HCT116 (cell line): ENCODE measurements at regions not wholly inside any gene's neighbourhood (a gene's known extent, or its start where the extent isn't known, plus 50 kb on each side); places are given as distances from the start of the nearest gene placed in this dataset.
A peak's percentile ranks its signal among the peaks of the same experiment; 100 is the strongest.

Experiments
- ATAC-seq: fragments of 200-7000 bp; cut with Tn5 transposase; 2 replicates; pipeline ENCODE4 v1.9.1; 2020; ENCODE audit warnings: mild to moderate bottlenecking, moderate library complexity
- BruUV-seq: library from RNA; stranded (reverse); fragments of 400-500 nt; replicated peaks from 2 replicates; lab custom pipeline; 2021; lab: Mats Ljungman, UMichigan
- CTCF ChIA-PET: fragments of 300-600 bp; sonication (Branson Sonifier 250); formaldehyde crosslinking; loops from one replicate; lab custom pipeline; 2021; ENCODE audit warnings: antibody characterized with exemption; lab: Charles Lee
- POLR2A ChIA-PET: fragments of 300-600, 350-600 bp; sonication (Branson Sonifier 250); formaldehyde crosslinking; loops from one replicate; lab custom pipeline; 2021; ENCODE audit warnings: antibody characterized with exemption; lab: Charles Lee
- RAD21 ChIA-PET, 2 experiments: fragments of 300-600 bp; sonication (Branson Sonifier 250); formaldehyde crosslinking; loops; one replicate each; lab custom pipeline; 2023; ENCODE audit warnings: low total read pairs in 2 of 2; ENCODE audit not compliant: uncharacterized antibody in 2 of 2, unreplicated experiment in 2 of 2, low non-redundant PET in 1 of 2; lab: Charles Lee
- DNase-seq: peaks from one replicate; pipeline ENCODE4 v3.0.0-alpha.2; 2010; ENCODE audit warnings: low read depth, low spot score
- H2AFZ ChIP-seq: fragments of 200-600 bp; shearing (Covaris generic), sonication (generic); 2 replicates; pipeline ENCODE4 v1.6.1; 2017; ENCODE audit warnings: low read depth, mixed run types, mixed read lengths, antibody characterized with exemption, low read length; ENCODE audit not compliant: poor library complexity, severe bottlenecking
- H3K27ac ChIP-seq: 2 replicates; pipeline ENCODE4 v1.5.1; 2012; ENCODE audit warnings: low read depth, low read length
- H3K27me3 ChIP-seq: fragments of 200-600 bp; sonication (generic); 2 replicates; pipeline ENCODE4 v1.6.1; 2016; ENCODE audit warnings: mixed run types, low read length, mixed read lengths; ENCODE audit not compliant: insufficient read depth
- H3K36me3 ChIP-seq, 2 experiments: fragments of 200-500 bp in 1 of 2; fragments of 200-600 bp in 1 of 2; sonication (Bioruptor generic) in 1 of 2; sonication (generic) in 1 of 2; 2 replicates each; pipeline versions ENCODE4 v1.5.1 to v1.6.1; 2014 to 2016; ENCODE audit warnings: low read length in 2 of 2, inconsistent platforms in 1 of 2, mixed read lengths in 1 of 2, mixed run types in 1 of 2; ENCODE audit not compliant: insufficient read depth in 2 of 2, control insufficient read depth in 1 of 2
- H3K4me1 ChIP-seq, 2 experiments: fragments of 200-600 bp in 1 of 2; sonication (generic) in 1 of 2; 2 replicates each; pipeline versions ENCODE4 v1.5.1 to v1.6.1; 2012 to 2017; ENCODE audit warnings: low read length in 2 of 2, inconsistent platforms in 1 of 2, mild to moderate bottlenecking in 1 of 2, mixed read lengths in 1 of 2, mixed run types in 1 of 2, moderate library complexity in 1 of 2; ENCODE audit not compliant: insufficient read depth in 2 of 2, control insufficient read depth in 1 of 2
- H3K4me2 ChIP-seq: fragments of 200-600 bp; sonication (generic); 2 replicates; pipeline ENCODE4 v1.6.1; 2017; ENCODE audit warnings: mixed run types, low read length, mixed read lengths
- H3K4me3 ChIP-seq, 2 experiments: fragments of 200-600 bp in 1 of 2; sonication (generic) in 1 of 2; replicated peaks in 1 of 2; 2 replicates each; pipeline ENCODE4 v1.5.1; 2011 to 2016; ENCODE audit warnings: low read length in 2 of 2, control low read depth in 1 of 2, low read depth in 1 of 2, mild to moderate bottlenecking in 1 of 2, mixed read lengths in 1 of 2, mixed run types in 1 of 2
- H3K79me2 ChIP-seq: fragments of 200-600 bp; sonication (generic); 2 replicates; pipeline ENCODE4 v1.6.1; 2017; ENCODE audit warnings: mild to moderate bottlenecking, mixed run types, low read length, moderate library complexity, mixed read lengths; ENCODE audit not compliant: insufficient read depth
- H3K9ac ChIP-seq: fragments of 200-600 bp; sonication (generic); 2 replicates; pipeline ENCODE4 v1.6.1; 2016; ENCODE audit warnings: low read length, mixed read lengths
- H3K9me2 ChIP-seq: fragments of 200-600 bp; sonication (generic), shearing (Covaris generic); 2 replicates; pipeline ENCODE4 v1.6.1; 2017; ENCODE audit warnings: mixed run types, mild to moderate bottlenecking, moderate library complexity; ENCODE audit not compliant: insufficient read depth
- H3K9me3 ChIP-seq, 2 experiments: fragments of 200-500 bp in 1 of 2; fragments of 200-600 bp in 1 of 2; sonication (Bioruptor generic) in 1 of 2; sonication (generic) in 1 of 2; 2 replicates each; pipeline ENCODE4 v1.6.1; 2014 to 2017; ENCODE audit warnings: low read length in 2 of 2, mixed read lengths in 2 of 2, inconsistent platforms in 1 of 2, low read depth in 1 of 2, mild to moderate bottlenecking in 1 of 2, mixed run types in 1 of 2, moderate library complexity in 1 of 2; ENCODE audit not compliant: control insufficient read depth in 1 of 2, insufficient read depth in 1 of 2
- H4K20me1 ChIP-seq: fragments of 200-600 bp; sonication (generic), shearing (Covaris generic); 2 replicates; pipeline ENCODE4 v1.6.1; 2017; ENCODE audit warnings: mixed run types, mild to moderate bottlenecking, moderate library complexity; ENCODE audit not compliant: insufficient read depth
- CBX3 ChIP-seq: IDR thresholded peaks from 2 replicates; pipeline ENCODE4 v1.6.1; 2012; ENCODE audit warnings: low read depth
- CTCF ChIP-seq, 3 experiments: fragments of 200-600 bp in 1 of 3; sonication (generic) in 1 of 3; IDR thresholded peaks in 2 of 3; conservative IDR thresholded peaks in 1 of 3; 2 replicates each; pipeline ENCODE4 v1.5.1; 2012 to 2017; ENCODE audit warnings: low read depth in 2 of 3, low read length in 2 of 3, antibody characterized with exemption in 1 of 3, borderline replicate concordance in 1 of 3, control low read depth in 1 of 3, mild to moderate bottlenecking in 1 of 3, mixed read lengths in 1 of 3, mixed run types in 1 of 3, moderate library complexity in 1 of 3; ENCODE audit not compliant: insufficient read depth in 1 of 3
- EZH2 ChIP-seq: fragments of 200-600 bp; sonication (generic); IDR thresholded peaks from 2 replicates; pipeline ENCODE4 v1.6.1; 2017; ENCODE audit warnings: antibody characterized with exemption, mixed run types
- POLR2AphosphoS5 ChIP-seq: IDR thresholded peaks from 2 replicates; pipeline ENCODE4 v1.6.1; 2011; ENCODE audit warnings: mild to moderate bottlenecking, low read depth, low read length, moderate library complexity
- RAD21 ChIP-seq: IDR thresholded peaks from 2 replicates; pipeline ENCODE4 v1.6.1; 2012; ENCODE audit warnings: low read depth, mild to moderate bottlenecking
- SRF ChIP-seq: IDR thresholded peaks from 2 replicates; pipeline ENCODE4 v1.6.1; 2012; ENCODE audit warnings: low read depth
- TCF7L2 ChIP-seq: IDR thresholded peaks from 2 replicates; pipeline ENCODE4 v1.7.0; 2011; ENCODE audit warnings: borderline replicate concordance, inconsistent platforms; ENCODE audit not compliant: insufficient read depth, insufficient read length; ENCODE audit errors: extremely low read depth
- ZBTB33 ChIP-seq: IDR thresholded peaks from 2 replicates; pipeline ENCODE4 v1.6.1; 2011; ENCODE audit warnings: mild to moderate bottlenecking, low read length, moderate library complexity; ENCODE audit not compliant: insufficient replicate concordance; ENCODE audit errors: extremely low read depth
- ZNF274 ChIP-seq: fragments of 200-500 bp; sonication (Bioruptor generic); IDR thresholded peaks from 2 replicates; pipeline ENCODE4 v1.6.1; 2014; ENCODE audit warnings: mild to moderate bottlenecking, low read depth, low read length, inconsistent platforms
- intact Hi-C: fragments of 100-400 bp; cut with micrococcal nuclease; formaldehyde crosslinking; loops from 2 replicates; pipeline ENCODE4 v1.10.0; 2022

- TF ChIP-seq CTCF (IDR thresholded peaks at IDR 0.05 in 2 of 3, conservative IDR thresholded peaks at IDR 0.05 in 1 of 3; ENCODE audit: borderline replicate concordance in 1 of 3, insufficient read depth in 1 of 3, low read depth in 2 of 3, low read length in 2 of 3) = 0 out of 6 replicates have a peak, but pooled peaks of 1 of the 3 experiments have one; percentile 3
- TF ChIP-seq ZBTB33 = no peak
- TF ChIP-seq ZNF274 = no peak
- TF ChIP-seq, all 23 proteins: peak for 1
- no peak for DNase-seq
Observed at GRCh38 chr5:26121338-26121737, 917.0 kb downstream of the CDH9 start.

GRCh38 chr5:26104175-26104574 is 934.2 kb downstream of the CDH9 start:
- ATAC-seq (no peak), DNase-seq (no peak)
- intact Hi-C loops = no loop called here
- no peaks in the 10 kb centered on the region for H4K20me1 ChIP-seq
- ChIA-PET RAD21 (no interaction called here), POLR2A (no interaction called here), CTCF (no interaction called here)
- H3K4me1 ChIP-seq = no peaks in the 10 kb centered on the region
- no peaks in the 10 kb centered on the region for H3K27me3 ChIP-seq
- no TSS peak for BruUV-seq
- no peaks in the 10 kb centered on the region for H3K79me2 ChIP-seq
- peaks cover 5 to 10% of the 10 kb centered on the region in 2 experiments; a peak in 2 of 4 replicates for H3K9me3 ChIP-seq
- no peaks in the 10 kb centered on the region for H3K36me3 ChIP-seq
- no peak overlapping the region for H3K4me2 ChIP-seq
- H3K4me3 ChIP-seq = no peak overlapping the region
- no peaks in the 10 kb centered on the region for H3K9me2 ChIP-seq
- no peak overlapping the region for H3K9ac ChIP-seq
- H3K27ac ChIP-seq = no peak overlapping the region
- H2AFZ ChIP-seq = no peak overlapping the region
- TF ChIP-seq EZH2 (no peak), RAD21 (no peak), CTCF (IDR thresholded peaks at IDR 0.05 in 2 of 3, conservative IDR thresholded peaks at IDR 0.05 in 1 of 3; ENCODE audit: borderline replicate concordance in 1 of 3, insufficient read depth in 1 of 3, low read depth in 2 of 3, low read length in 2 of 3) (no peak), TCF7L2 (no peak), CBX3 (no peak), SRF (no peak), ZBTB33 (no peak), POLR2AphosphoS5 (no peak)

More at GRCh38 chr5:26121338-26121737, 917.0 kb downstream of the CDH9 start:
- Histone ChIP-seq H3K4me3 (no peak overlapping the region), H4K20me1 (no peaks in the 10 kb centered on the region), H3K79me2 (no peaks in the 10 kb centered on the region), H3K9me3 (peaks cover 0 to 9% of the 10 kb centered on the region in 2 experiments; a peak in 2 of 4 replicates), H3K9ac (no peak overlapping the region), H3K9me2 (no peaks in the 10 kb centered on the region), H3K36me3 (no peaks in the 10 kb centered on the region), H3K27ac (no peak overlapping the region), H3K27me3 (no peaks in the 10 kb centered on the region), H2AFZ (no peak overlapping the region), H3K4me1 (no peaks in the 10 kb centered on the region), H3K4me2 (no peak overlapping the region)
- POLR2A ChIA-PET = no interaction called here
- no TSS peak for BruUV-seq
- CTCF ChIA-PET = no interaction called here
- no peak for ATAC-seq
- RAD21 ChIA-PET = no interaction called here
- intact Hi-C loops = no loop called here
